Breast epithelium (tissue), 3 donors: ENCODE measurements at regions not wholly inside any gene's neighbourhood (a gene's known extent, or its start where the extent isn't known, plus 50 kb on each side); places are given as distances from the start of the nearest gene placed in this dataset.

Experiments used
- POLR2A ChIP-seq: fragments of 450-650 bp; IDR thresholded peaks from one replicate; pipeline ENCODE4 v1.6.1; 2016; ENCODE audit warnings: antibody characterized with exemption, mild to moderate bottlenecking, moderate library complexity
- POLR2AphosphoS5 ChIP-seq, 3 donors: sonication (generic); formaldehyde crosslinking; IDR thresholded peaks; one replicate each; pipeline ENCODE4 v1.6.1; 2017; ENCODE audit warnings: antibody characterized with exemption in 3 of 3

- TF ChIP-seq POLR2A (no peak), POLR2AphosphoS5 (IDR thresholded peaks at IDR 0.05) (no peak)
Measured at GRCh38 chr7:50221433-50221832, 83.1 kb upstream of the IKZF1 start.
